Kidney epithelial cell (primary cell): ENCODE measurements at regions not wholly inside any gene's neighbourhood (a gene's known extent, or its start where the extent isn't known, plus 50 kb on each side); places are given as distances from the start of the nearest gene placed in this dataset.

ENCODE experiments used
- DNase-seq: peaks from one replicate; pipeline ENCODE4 v3.0.0-alpha.2; 2010; ENCODE audit warnings: low read depth
- H3K27me3 ChIP-seq: 2 replicates; pipeline ENCODE4 v1.6.0; 2011; ENCODE audit warnings: low read length; ENCODE audit not compliant: control insufficient read depth, insufficient read depth
- H3K36me3 ChIP-seq: 2 replicates; pipeline ENCODE4 v1.5.1; 2011; ENCODE audit warnings: low read length; ENCODE audit not compliant: control insufficient read depth, insufficient read depth
- H3K4me3 ChIP-seq: 2 replicates; pipeline ENCODE4 v1.5.1; 2011; ENCODE audit warnings: low read depth, mild to moderate bottlenecking, control low read depth, low read length
- TF ChIP-seq, protein P1 (sequence below): IDR thresholded peaks from 2 replicates; pipeline ENCODE4 v1.5.1; 2011; ENCODE audit warnings: mild to moderate bottlenecking, moderate library complexity, low read length, control low read depth, inconsistent platforms; ENCODE audit not compliant: insufficient read depth, poor library complexity, severe bottlenecking

DNA sequence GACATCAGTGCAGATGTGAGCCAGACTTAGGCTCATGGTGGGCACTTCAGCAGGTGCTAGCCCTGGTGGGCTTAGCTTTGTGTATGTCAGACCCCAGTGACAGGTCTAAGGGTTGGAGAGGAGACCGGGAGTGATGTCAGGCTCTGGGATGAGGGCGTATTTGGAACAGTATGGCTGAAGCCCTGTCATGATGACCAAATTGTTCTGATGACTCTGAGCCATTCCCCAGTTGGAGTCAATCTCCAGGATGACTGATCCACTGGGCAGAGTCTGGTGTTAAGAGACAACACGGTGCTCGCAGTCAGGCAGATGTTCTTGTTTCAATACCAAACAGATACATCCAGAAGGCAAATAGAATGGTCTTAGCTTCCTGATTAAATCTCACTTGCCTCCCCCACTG lies 241.5 kb downstream of the SOX11 start:
- TF ChIP-seq, protein P1, sequence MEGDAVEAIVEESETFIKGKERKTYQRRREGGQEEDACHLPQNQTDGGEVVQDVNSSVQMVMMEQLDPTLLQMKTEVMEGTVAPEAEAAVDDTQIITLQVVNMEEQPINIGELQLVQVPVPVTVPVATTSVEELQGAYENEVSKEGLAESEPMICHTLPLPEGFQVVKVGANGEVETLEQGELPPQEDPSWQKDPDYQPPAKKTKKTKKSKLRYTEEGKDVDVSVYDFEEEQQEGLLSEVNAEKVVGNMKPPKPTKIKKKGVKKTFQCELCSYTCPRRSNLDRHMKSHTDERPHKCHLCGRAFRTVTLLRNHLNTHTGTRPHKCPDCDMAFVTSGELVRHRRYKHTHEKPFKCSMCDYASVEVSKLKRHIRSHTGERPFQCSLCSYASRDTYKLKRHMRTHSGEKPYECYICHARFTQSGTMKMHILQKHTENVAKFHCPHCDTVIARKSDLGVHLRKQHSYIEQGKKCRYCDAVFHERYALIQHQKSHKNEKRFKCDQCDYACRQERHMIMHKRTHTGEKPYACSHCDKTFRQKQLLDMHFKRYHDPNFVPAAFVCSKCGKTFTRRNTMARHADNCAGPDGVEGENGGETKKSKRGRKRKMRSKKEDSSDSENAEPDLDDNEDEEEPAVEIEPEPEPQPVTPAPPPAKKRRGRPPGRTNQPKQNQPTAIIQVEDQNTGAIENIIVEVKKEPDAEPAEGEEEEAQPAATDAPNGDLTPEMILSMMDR, result no peak
- DNase-seq, result no peak
- H3K4me3 ChIP-seq, result no peak overlapping the region
- no peaks in the 10 kb centered on the region for H3K27me3 ChIP-seq
- no peaks in the 10 kb centered on the region for H3K36me3 ChIP-seq

DNA sequence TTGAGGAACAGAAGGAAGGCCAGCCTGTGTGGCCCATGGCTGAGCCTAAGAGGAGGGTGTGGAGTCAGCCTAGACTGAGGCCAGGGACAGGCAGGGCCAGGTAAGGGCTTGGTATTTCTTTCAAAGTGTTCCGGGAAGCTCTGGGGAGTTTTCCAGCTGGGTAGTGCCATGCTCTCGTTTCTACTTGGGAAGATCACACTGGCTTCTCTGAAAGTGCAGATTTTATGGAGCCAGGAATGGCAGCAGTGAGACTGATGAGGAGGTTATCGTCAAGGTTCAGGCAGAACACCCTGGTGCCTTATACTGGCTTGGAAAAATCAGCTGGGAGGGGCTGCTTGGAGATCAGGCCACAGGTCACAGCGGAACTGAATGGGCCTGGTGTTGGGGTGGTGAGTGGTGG lies 245.1 kb downstream of the SOX11 start:
- H3K36me3 ChIP-seq, result no peaks in the 10 kb centered on the region
- no peak for DNase-seq
- TF ChIP-seq, protein P1, result no peak
- H3K27me3 ChIP-seq, result no peaks in the 10 kb centered on the region
- H3K4me3 ChIP-seq, result no peak overlapping the region

DNA sequence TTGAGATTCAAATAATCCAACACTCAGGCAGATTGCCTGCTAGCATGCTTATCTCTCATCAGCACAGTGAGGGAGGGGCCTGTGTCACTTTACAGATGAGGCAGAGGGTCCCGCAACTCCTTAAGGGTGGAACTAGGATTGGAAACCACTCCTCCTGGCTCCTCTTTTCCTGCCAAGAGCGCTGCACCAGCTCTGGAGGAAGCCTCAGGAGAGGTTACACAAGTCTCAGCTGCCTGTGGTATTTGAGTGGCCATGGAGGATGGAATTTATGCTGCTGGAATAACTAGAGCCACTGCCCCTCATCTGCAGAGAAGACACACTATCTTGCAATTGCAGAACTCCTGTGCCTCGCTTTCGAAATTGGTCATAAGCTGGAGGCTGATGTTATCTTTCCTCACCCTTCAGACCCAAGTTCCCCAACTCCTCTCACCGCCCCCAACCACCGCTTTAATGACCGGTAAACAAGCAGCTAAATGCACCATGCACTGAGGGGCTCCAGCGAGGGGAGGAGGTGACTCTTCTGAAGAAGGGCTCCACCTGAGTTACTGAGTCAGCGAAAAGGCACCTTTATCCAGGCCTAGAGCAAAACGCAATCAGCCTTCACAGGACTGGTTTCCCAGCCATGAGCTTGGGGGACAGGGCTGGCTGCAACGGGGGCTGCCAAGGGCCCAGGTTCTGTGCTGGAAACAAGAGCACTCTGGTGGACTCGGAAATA lies 245.8 kb downstream of the SOX11 start:
- H3K36me3 ChIP-seq, result no peaks in the 10 kb centered on the region
- no peak overlapping the region for H3K4me3 ChIP-seq
- no peaks in the 10 kb centered on the region for H3K27me3 ChIP-seq
- TF ChIP-seq, protein P1, result no peak
- no peak for DNase-seq

DNA sequence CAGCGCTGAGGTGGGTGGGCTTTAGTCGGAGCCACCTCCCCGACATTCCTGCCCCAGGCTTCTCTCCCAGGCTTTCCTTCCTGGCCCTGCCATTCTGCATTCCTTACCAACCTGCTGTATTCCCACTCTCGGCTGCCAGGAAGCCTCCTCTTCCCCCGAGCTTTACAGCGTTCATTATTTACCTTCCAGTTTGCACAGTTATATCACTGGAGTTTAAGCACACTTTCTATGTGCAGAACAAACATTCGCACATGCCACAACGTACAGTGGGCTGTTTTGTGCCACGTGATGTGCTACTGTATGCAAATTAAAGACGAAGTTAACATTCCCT lies 246.3 kb downstream of the SOX11 start:
- Histone ChIP-seq H3K27me3 (no peaks in the 10 kb centered on the region), H3K36me3 (no peaks in the 10 kb centered on the region), H3K4me3 (no peak overlapping the region)
- TF ChIP-seq, protein P1, result no peak
- no peak for DNase-seq

DNA sequence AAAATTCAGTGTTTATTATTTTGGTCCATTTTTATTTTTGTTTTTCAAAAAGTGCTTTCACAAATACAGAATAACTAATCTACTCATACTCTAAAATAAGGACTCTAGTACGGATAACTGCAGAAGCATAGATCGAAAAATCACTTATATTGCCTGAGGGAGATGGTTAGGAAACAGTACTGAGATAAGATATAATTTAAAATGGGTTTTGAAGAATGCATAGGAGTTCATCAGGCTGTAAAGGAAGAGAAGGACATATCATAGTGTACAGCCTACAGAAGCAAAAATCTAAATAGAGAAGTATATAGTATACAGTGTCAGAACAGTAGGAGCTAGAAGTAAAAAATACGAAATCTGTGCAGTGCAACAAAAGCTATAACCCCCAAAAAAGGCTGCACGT lies 247.4 kb downstream of the SOX11 start:
- TF ChIP-seq, protein P1, result no peak
- no peak for DNase-seq
- H3K27me3 ChIP-seq, result no peaks in the 10 kb centered on the region
- no peak overlapping the region for H3K4me3 ChIP-seq
- no peaks in the 10 kb centered on the region for H3K36me3 ChIP-seq
